K562 (cell line): ENCODE measurements at regions not wholly inside any gene's neighbourhood (a gene's known extent, or its start where the extent isn't known, plus 50 kb on each side); places are given as distances from the start of the nearest gene placed in this dataset.

ENCODE experiments used
- ATAC-seq: fragments of 200-7000 bp; cut with Tn5 transposase; 3 replicates; pipeline ENCODE4 v1.9.1; 2020; ENCODE audit warnings: moderate library complexity
- BruUV-seq: library from RNA; stranded (reverse); fragments of 400-500 nt; replicated peaks from 2 replicates; lab custom pipeline; 2021; lab: Mats Ljungman, UMichigan
- CTCF ChIA-PET: fragments of 300-600 bp; formaldehyde crosslinking; extraction: SDS; loops from one replicate; lab custom pipeline; 2021; ENCODE audit warnings: low intra/inter-chr PET ratio; lab: Yijun Ruan, JAX
- POLR2A ChIA-PET: fragments of 300-600, 350-650 bp; sonication (Branson Sonifier 250); formaldehyde crosslinking; extraction: SDS; loops from one replicate; lab custom pipeline; 2021; ENCODE audit warnings: antibody characterized with exemption, inconsistent platforms; lab: Yijun Ruan, JAX
- DNase-seq, 4 experiments: peaks; one replicate each; pipeline versions ENCODE4 v3.0.0 to v3.0.0-alpha.2; 2011 to 2018; ENCODE audit warnings: low spot score in 3 of 4, mixed read lengths in 3 of 4; ENCODE audit errors: extremely low read depth in 1 of 4
- FAIRE-seq: peaks from 2 replicates; lab custom pipeline; 2011; peaks lifted over from hg19 to GRCh38; lab: Jason Lieb, UNC
- H2AFZ ChIP-seq: 2 replicates; pipeline ENCODE4 v1.6.0; 2011; ENCODE audit warnings: low read depth, low read length, control low read depth, inconsistent platforms
- H3K27ac ChIP-seq: fragments of 200-600 bp; 3 replicates; pipeline ENCODE4 v1.8.0; 2011; ENCODE audit warnings: low read depth, mild to moderate bottlenecking, control low read depth, inconsistent platforms, low read length, moderate library complexity, mixed read lengths; ENCODE audit errors: extremely low read depth
- H3K27me3 ChIP-seq, 2 experiments: fragments of 300-600 bp in 1 of 2; 2 replicates in 1 of 2; 3 replicates in 1 of 2; pipeline versions ENCODE4 v1.6.0 to v1.8.0; 2011; ENCODE audit warnings: inconsistent platforms in 2 of 2, low read length in 2 of 2, mild to moderate bottlenecking in 1 of 2, mixed read lengths in 1 of 2, moderate library complexity in 1 of 2; ENCODE audit not compliant: control insufficient read depth in 2 of 2, insufficient read depth in 2 of 2
- H3K36me3 ChIP-seq: fragments of 300-600 bp; 3 replicates; pipeline ENCODE4 v1.8.0; 2011; ENCODE audit warnings: mild to moderate bottlenecking, low read length, inconsistent platforms; ENCODE audit not compliant: control insufficient read depth, insufficient read depth
- H3K4me1 ChIP-seq, 2 experiments: fragments of 200-600 bp in 1 of 2; replicated peaks in 1 of 2; 2 replicates in 1 of 2; 3 replicates in 1 of 2; pipeline versions ENCODE4 v1.5.1 to v1.8.0; 2011; ENCODE audit warnings: inconsistent platforms in 2 of 2, low read length in 2 of 2, mild to moderate bottlenecking in 1 of 2, mixed read lengths in 1 of 2, moderate library complexity in 1 of 2; ENCODE audit not compliant: control insufficient read depth in 2 of 2, insufficient read depth in 2 of 2
- H3K4me2 ChIP-seq: 2 replicates; pipeline ENCODE4 v1.6.1; 2011; ENCODE audit warnings: low read length, control low read depth, inconsistent platforms, mixed read lengths; ENCODE audit not compliant: insufficient read depth
- H3K4me3 ChIP-seq: fragments of 200-600 bp; sonication (generic), shearing (Covaris generic); 2 replicates; pipeline ENCODE4 v1.5.1; 2016; ENCODE audit warnings: control low read depth, inconsistent platforms
- H3K79me2 ChIP-seq: fragments of 200-600 bp; 3 replicates; pipeline ENCODE4 v1.8.0; 2011; ENCODE audit warnings: low read length, inconsistent platforms; ENCODE audit not compliant: control insufficient read depth, insufficient read depth
- H3K9ac ChIP-seq, 2 experiments: 2 replicates each; pipeline versions ENCODE4 v1.6.0 to v1.6.1; 2011; ENCODE audit warnings: low read depth in 2 of 2, low read length in 2 of 2, control low read depth in 1 of 2, inconsistent platforms in 1 of 2, mild to moderate bottlenecking in 1 of 2, mixed read lengths in 1 of 2; ENCODE audit not compliant: insufficient read depth in 1 of 2
- H3K9me1 ChIP-seq: one replicate; pipeline ENCODE4 v1.6.0; 2011; ENCODE audit warnings: inconsistent platforms, mild to moderate bottlenecking, low read length, moderate library complexity; ENCODE audit not compliant: control insufficient read depth, insufficient read depth
- H3K9me3 ChIP-seq: replicated peaks from 2 replicates; pipeline ENCODE4 v1.5.1; 2011; ENCODE audit warnings: low read depth, low read length, inconsistent platforms; ENCODE audit not compliant: control insufficient read depth, insufficient read depth
- H4K20me1 ChIP-seq: replicated peaks from 2 replicates; pipeline ENCODE4 v1.6.1; 2011; ENCODE audit warnings: low read length, inconsistent platforms, mixed read lengths; ENCODE audit not compliant: control insufficient read depth, insufficient read depth
- C11orf30 ChIP-seq: fragments of 450-650 bp; IDR thresholded peaks from 2 replicates; pipeline ENCODE4 v1.6.1; 2016; ENCODE audit warnings: low read depth, mild to moderate bottlenecking
- CEBPB ChIP-seq: fragments of 450-650 bp; IDR thresholded peaks from 2 replicates; pipeline ENCODE4 v1.6.1; 2016; ENCODE audit warnings: missing genetic modification characterization, missing compliant biosample characterization
- CEBPG ChIP-seq, 3 experiments: fragments of 200-800 bp in 1 of 3; sonication (Bioruptor generic) in 1 of 3; sonication (generic) in 1 of 3; formaldehyde crosslinking in 1 of 3; IDR thresholded peaks in 2 of 3; conservative IDR thresholded peaks in 1 of 3; 2 replicates each; pipeline versions ENCODE4 v1.6.1 to v1.8.0; 2016 to 2022; ENCODE audit warnings: missing compliant biosample characterization in 2 of 3, missing genetic modification characterization in 2 of 3, mild to moderate bottlenecking in 1 of 3, missing genetic modification reagents in 1 of 3
- FOS ChIP-seq: IDR thresholded peaks from 3 replicates; pipeline ENCODE4 v1.6.1; 2011; ENCODE audit not compliant: insufficient read length; ENCODE audit errors: extremely low read depth
- FOXM1 ChIP-seq, 2 experiments: fragments of 450-650 bp in 1 of 2; sonication (generic) in 1 of 2; formaldehyde crosslinking in 1 of 2; IDR thresholded peaks; 2 replicates each; pipeline versions ENCODE4 v1.6.1 to v1.9.0; 2017 to 2022; ENCODE audit warnings: low read depth in 2 of 2, mild to moderate bottlenecking in 2 of 2, missing genetic modification reagents in 1 of 2, moderate library complexity in 1 of 2
- L3MBTL2 ChIP-seq: fragments of 450-650 bp; IDR thresholded peaks from 2 replicates; pipeline ENCODE4 v1.6.1; 2016; ENCODE audit warnings: mild to moderate bottlenecking, moderate library complexity
- MAFF ChIP-seq: IDR thresholded peaks from 2 replicates; pipeline ENCODE4 v1.6.1; 2012; ENCODE audit warnings: low read length, improper control_type of control experiment
- NR1H2 ChIP-seq: sonication (generic); formaldehyde crosslinking; IDR thresholded peaks from 2 replicates; pipeline ENCODE4 v1.4.0; 2020; ENCODE audit warnings: mild to moderate bottlenecking, missing genetic modification reagents
- PCBP1 ChIP-seq: fragments of 200-400 bp; formaldehyde crosslinking; IDR thresholded peaks from 2 replicates; pipeline ENCODE4 v1.6.1; 2018; ENCODE audit warnings: mild to moderate bottlenecking, low read depth, low read length; ENCODE audit not compliant: poor library complexity, severe bottlenecking
- PURB ChIP-seq: sonication (generic); formaldehyde crosslinking; IDR thresholded peaks from 2 replicates; pipeline ENCODE4 v1.9.0; 2021; ENCODE audit warnings: low read depth, mild to moderate bottlenecking, missing genetic modification reagents
- ZNF699 ChIP-seq: fragments of 250-450 bp; sonication (Bioruptor Pico); IDR thresholded peaks from 2 replicates; pipeline ENCODE4 v1.8.0; 2021; ENCODE audit warnings: mild to moderate bottlenecking, moderate library complexity; ENCODE audit not compliant: insufficient replicate concordance
- ZNF766 ChIP-seq: fragments of 200-800 bp; sonication (Bioruptor generic); conservative IDR thresholded peaks from 2 replicates; pipeline ENCODE4 v1.6.1; 2016; ENCODE audit warnings: missing genetic modification characterization, missing compliant biosample characterization
- WGBS: fragments of 100-300 bp; shearing (Covaris generic); methylation state at CpG from one replicate; pipeline ENCODE4 v1.1.6; 2016; ENCODE audit warnings: low coverage, mixed read lengths; ENCODE audit not compliant: insufficient coverage; ENCODE audit errors: missing lambda C conversion rate; 5-methylcytosine and 5-hydroxymethylcytosine counted together
- in situ Hi-C: fragments of 300-500 bp; cut with MboI; formaldehyde crosslinking; loops from 4 replicates; pipeline ENCODE4 v1.15.0; 2018; ENCODE audit warnings: inconsistent platforms, mixed read lengths
- intact Hi-C: fragments of 100-400 bp; cut with micrococcal nuclease; formaldehyde crosslinking; loops from 2 replicates; pipeline ENCODE4 v1.14.2; 2022
- TF ChIP-seq, protein P1 (sequence below): IDR thresholded peaks from 3 replicates; pipeline ENCODE4 v1.6.1; 2011; ENCODE audit warnings: borderline replicate concordance, mild to moderate bottlenecking; ENCODE audit not compliant: insufficient read length, insufficient read depth
- TF ChIP-seq, protein P2 (sequence below), 2 experiments: fragments of 150-350 bp in 1 of 2; IDR thresholded peaks; 2 replicates each; pipeline ENCODE4 v1.6.1; 2012 to 2016; ENCODE audit warnings: low read depth in 2 of 2, low read length in 2 of 2, mild to moderate bottlenecking in 1 of 2, moderate library complexity in 1 of 2

DNA sequence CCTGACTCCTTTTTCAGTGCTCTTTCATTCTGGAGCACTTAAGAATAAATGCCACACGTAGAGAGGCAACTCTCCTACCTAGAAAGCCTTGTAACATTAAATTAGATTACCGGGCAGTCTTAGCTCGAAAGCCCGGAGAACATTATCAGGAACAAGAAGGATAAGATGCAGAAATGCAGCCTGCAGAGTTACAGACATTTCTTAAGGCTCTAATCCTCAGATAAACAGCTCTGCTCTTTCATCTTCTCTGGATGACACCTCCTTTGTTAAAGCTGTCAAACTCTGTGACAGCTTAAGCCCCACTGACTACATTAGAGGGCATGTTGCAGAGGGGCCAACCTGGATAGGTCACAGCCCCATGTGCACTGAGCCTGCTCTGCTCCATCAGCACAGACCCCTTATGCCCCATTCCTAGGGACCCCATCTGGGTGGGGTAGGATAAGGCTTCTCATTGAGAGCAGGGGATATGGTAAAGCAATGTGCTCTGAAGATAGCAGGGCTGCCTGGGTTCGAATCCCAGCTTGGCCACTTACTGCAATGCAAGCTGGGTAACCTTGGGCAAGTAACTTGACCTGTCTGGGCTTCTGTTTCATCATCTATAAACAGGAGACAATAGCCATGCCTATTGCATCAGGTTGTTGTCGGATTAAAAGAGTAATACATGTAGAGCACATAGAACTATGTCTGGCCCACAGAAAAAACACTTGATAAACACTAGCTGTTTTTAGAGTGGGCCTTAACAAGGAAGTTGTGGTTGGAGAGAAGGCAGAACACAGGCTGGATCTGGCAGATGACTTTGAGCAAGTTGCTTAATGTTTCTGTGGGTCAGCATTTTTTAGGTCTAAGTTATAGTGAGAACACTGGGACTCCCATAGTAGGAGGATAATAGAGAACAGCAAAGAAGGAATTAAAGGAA lies 111.4 kb downstream of the THNSL2 start:
- Histone ChIP-seq H3K9ac (no peak overlapping the region), H3K4me1 (peaks cover 0 to 7% of the 10 kb centered on the region in 2 experiments; a peak in 1 of 5 replicates), H3K27me3 (peaks cover 29 to 43% of the 10 kb centered on the region in 2 experiments), H3K9me3 (no peaks in the 10 kb centered on the region), H2AFZ (no peak overlapping the region), H4K20me1 (no peaks in the 10 kb centered on the region), H3K36me3 (no peaks in the 10 kb centered on the region), H3K9me1 (no peaks in the 10 kb centered on the region), H3K27ac (no peak overlapping the region), H3K4me3 (no peak overlapping the region), H3K4me2 (no peak overlapping the region), H3K79me2 (no peaks in the 10 kb centered on the region)
- DNase-seq: no peak
- BruUV-seq: no TSS peak
- in situ Hi-C loops (no loop called here), intact Hi-C loops (no loop called here)
- no peak for ATAC-seq
- ChIA-PET CTCF (interaction anchor here (0.5 kb wide), 1 partner anchor 144 kb away, joined by 3 read pairs; no protein-coding TSS in a partner anchor), POLR2A (no interaction called here)
- FAIRE-seq: no peak
- WGBS: 1% methylated on average over 6 of the region's 6 CpGs
- no peak for TF ChIP-seq PCBP1
- 0 out of 2 replicates have a peak, but pooled peaks have one; percentile 14 for TF ChIP-seq MAFF
- no peak for TF ChIP-seq PURB
- no peak for TF ChIP-seq ZNF699 (CRISPR knock-in tag)
- no peak for TF ChIP-seq L3MBTL2
- no peak for TF ChIP-seq FOS
- no peak for TF ChIP-seq CEBPG (CRISPR knock-in tag; IDR thresholded peaks at IDR 0.05)
- peak; percentile 48 to 64; a peak in 2 of 4 replicates for TF ChIP-seq CEBPG (tag; conservative IDR thresholded peaks at IDR 0.05 in 1 of 2, IDR thresholded peaks at IDR 0.05 in 1 of 2)
- TF ChIP-seq NR1H2 (CRISPR knock-in tag): no peak
- TF ChIP-seq CEBPB (tag): peak; percentile 22; the same call in 1 of the 2 replicates
- TF ChIP-seq FOXM1 (IDR thresholded peaks at IDR 0.05; ENCODE audit: low read depth): no peak
- no peak for TF ChIP-seq FOXM1 (CRISPR knock-in tag; IDR thresholded peaks at IDR 0.05; ENCODE audit: low read depth)
- TF ChIP-seq C11orf30: peak; percentile 46
- TF ChIP-seq, protein P1, sequence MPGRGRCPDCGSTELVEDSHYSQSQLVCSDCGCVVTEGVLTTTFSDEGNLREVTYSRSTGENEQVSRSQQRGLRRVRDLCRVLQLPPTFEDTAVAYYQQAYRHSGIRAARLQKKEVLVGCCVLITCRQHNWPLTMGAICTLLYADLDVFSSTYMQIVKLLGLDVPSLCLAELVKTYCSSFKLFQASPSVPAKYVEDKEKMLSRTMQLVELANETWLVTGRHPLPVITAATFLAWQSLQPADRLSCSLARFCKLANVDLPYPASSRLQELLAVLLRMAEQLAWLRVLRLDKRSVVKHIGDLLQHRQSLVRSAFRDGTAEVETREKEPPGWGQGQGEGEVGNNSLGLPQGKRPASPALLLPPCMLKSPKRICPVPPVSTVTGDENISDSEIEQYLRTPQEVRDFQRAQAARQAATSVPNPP: no peak
- TF ChIP-seq, protein P2, sequence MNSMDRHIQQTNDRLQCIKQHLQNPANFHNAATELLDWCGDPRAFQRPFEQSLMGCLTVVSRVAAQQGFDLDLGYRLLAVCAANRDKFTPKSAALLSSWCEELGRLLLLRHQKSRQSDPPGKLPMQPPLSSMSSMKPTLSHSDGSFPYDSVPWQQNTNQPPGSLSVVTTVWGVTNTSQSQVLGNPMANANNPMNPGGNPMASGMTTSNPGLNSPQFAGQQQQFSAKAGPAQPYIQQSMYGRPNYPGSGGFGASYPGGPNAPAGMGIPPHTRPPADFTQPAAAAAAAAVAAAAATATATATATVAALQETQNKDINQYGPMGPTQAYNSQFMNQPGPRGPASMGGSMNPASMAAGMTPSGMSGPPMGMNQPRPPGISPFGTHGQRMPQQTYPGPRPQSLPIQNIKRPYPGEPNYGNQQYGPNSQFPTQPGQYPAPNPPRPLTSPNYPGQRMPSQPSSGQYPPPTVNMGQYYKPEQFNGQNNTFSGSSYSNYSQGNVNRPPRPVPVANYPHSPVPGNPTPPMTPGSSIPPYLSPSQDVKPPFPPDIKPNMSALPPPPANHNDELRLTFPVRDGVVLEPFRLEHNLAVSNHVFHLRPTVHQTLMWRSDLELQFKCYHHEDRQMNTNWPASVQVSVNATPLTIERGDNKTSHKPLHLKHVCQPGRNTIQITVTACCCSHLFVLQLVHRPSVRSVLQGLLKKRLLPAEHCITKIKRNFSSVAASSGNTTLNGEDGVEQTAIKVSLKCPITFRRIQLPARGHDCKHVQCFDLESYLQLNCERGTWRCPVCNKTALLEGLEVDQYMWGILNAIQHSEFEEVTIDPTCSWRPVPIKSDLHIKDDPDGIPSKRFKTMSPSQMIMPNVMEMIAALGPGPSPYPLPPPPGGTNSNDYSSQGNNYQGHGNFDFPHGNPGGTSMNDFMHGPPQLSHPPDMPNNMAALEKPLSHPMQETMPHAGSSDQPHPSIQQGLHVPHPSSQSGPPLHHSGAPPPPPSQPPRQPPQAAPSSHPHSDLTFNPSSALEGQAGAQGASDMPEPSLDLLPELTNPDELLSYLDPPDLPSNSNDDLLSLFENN (IDR thresholded peaks at IDR 0.05; ENCODE audit: low read depth in 2 of 2, low read length in 2 of 2): no peak
- TF ChIP-seq ZNF766 (CRISPR knock-in tag): no peak
